Colonic mucosa (tissue), 4 donors: ENCODE measurements at regions not wholly inside any gene's neighbourhood (a gene's known extent, or its start where the extent isn't known, plus 50 kb on each side); places are given as distances from the start of the nearest gene placed in this dataset.

Experiments
- DNase-seq: peaks from one replicate; pipeline ENCODE4 v3.0.0-alpha.2; 2020
- H3K27ac ChIP-seq: fragments of 200-600 bp; one replicate; pipeline ENCODE4 v1.8.0; 2021
- H3K27me3 ChIP-seq: fragments of 200-600 bp; one replicate; pipeline ENCODE4 v1.8.0; 2021
- H3K36me3 ChIP-seq: fragments of 200-600 bp; one replicate; pipeline ENCODE4 v1.8.0; 2021
- H3K4me1 ChIP-seq: fragments of 200-600 bp; one replicate; pipeline ENCODE4 v1.8.0; 2021; ENCODE audit warnings: mild to moderate bottlenecking
- H3K4me3 ChIP-seq: fragments of 200-600 bp; one replicate; pipeline ENCODE4 v1.8.0; 2021
- H3K9ac ChIP-seq, 2 donors: one replicate each; pipeline ENCODE4 v1.7.0; 2013; ENCODE audit warnings: control low read depth in 2 of 2, low read depth in 2 of 2, low read length in 2 of 2
- H3K9me3 ChIP-seq: fragments of 200-600 bp; one replicate; pipeline ENCODE4 v1.8.0; 2021
- CTCF ChIP-seq: fragments of 200-600 bp; IDR thresholded peaks from one replicate; pipeline ENCODE4 v1.8.0; 2022; ENCODE audit warnings: antibody characterized with exemption, mild to moderate bottlenecking
- intact Hi-C: fragments of 100-400 bp; cut with DNase I; formaldehyde crosslinking; loops from one replicate; pipeline ENCODE4 v1.14.1; 2022
- donor health status: healthy.
- donor health status: DM: no; HTN: no; CAD: no.
- donor health status: DM: no; HTN: no; CAD: no.

- Histone ChIP-seq H3K36me3 (no peaks in the 10 kb centered on the region), H3K4me3 (no peak overlapping the region), H3K27ac (no peak overlapping the region), H3K27me3 (no peaks in the 10 kb centered on the region), H3K4me1 (no peaks in the 10 kb centered on the region), H3K9ac (no peak overlapping the region), H3K9me3 (no peaks in the 10 kb centered on the region)
- DNase-seq, result no peak
- intact Hi-C loops, result no loop called here
- TF ChIP-seq CTCF, result no peak
Observed at GRCh38 chr6:66396549-66396948, 689.5 kb upstream of the EYS start.

DNA sequence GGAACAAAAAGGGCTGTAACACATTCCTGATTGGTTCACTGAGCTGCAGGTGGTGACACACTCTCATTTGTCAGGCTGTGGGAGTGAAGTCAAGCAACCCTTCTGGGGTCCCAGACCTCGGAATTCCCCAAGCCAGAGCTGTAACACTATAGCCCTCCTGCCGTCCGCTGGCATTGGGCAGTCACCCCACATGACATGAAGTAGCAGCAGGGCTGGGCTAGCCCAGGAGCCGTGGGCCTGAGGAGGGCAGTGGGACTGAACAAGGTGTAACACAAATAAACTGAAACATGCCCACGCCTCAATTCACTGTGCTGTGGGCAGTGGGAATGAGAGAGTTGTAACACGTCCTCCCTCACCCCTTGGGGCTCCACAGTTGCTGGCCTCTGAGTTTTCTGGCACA is 689.1 kb upstream of the EYS start:
- no peaks in the 10 kb centered on the region for H3K4me1 ChIP-seq
- no peak overlapping the region for H3K9ac ChIP-seq
- no peaks in the 10 kb centered on the region for H3K36me3 ChIP-seq
- no peak for TF ChIP-seq CTCF
- H3K27ac ChIP-seq, result no peak overlapping the region
- intact Hi-C loops, result no loop called here
- no peak for DNase-seq
- no peak overlapping the region for H3K4me3 ChIP-seq
- H3K9me3 ChIP-seq, result no peaks in the 10 kb centered on the region
- no peaks in the 10 kb centered on the region for H3K27me3 ChIP-seq

DNA sequence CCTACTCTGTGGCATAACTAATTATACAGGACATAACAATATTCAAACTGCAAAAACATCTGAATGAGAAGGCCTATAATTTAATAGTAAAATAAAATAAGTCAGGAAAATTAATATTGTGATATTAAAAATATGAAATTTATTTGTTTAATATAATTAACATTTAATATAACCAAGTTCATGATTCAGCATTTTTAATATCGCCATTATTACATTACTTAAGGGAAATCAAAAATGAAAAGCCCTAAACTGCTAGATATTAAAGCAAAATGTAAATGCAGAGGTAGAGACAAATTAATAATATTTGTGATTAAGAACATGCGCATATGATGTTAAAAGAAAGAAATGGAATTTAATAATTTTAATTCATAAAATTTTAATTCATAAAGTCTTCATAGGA is 683.4 kb upstream of the EYS start:
- Histone ChIP-seq H3K4me3 (no peak overlapping the region), H3K9me3 (no peaks in the 10 kb centered on the region), H3K4me1 (no peaks in the 10 kb centered on the region), H3K27me3 (no peaks in the 10 kb centered on the region), H3K36me3 (no peaks in the 10 kb centered on the region), H3K9ac (no peak overlapping the region), H3K27ac (no peak overlapping the region)
- no peak for TF ChIP-seq CTCF
- intact Hi-C loops, result no loop called here
- no peak for DNase-seq

GRCh38 chr6:66376001-66376400 is 669.0 kb upstream of the EYS start:
- H3K9ac ChIP-seq, result no peak overlapping the region
- TF ChIP-seq CTCF, result no peak
- no peaks in the 10 kb centered on the region for H3K36me3 ChIP-seq
- H3K27me3 ChIP-seq, result no peaks in the 10 kb centered on the region
- intact Hi-C loops, result no loop called here
- H3K4me1 ChIP-seq, result no peaks in the 10 kb centered on the region
- H3K9me3 ChIP-seq, result no peaks in the 10 kb centered on the region
- no peak for DNase-seq
- H3K27ac ChIP-seq, result no peak overlapping the region
- H3K4me3 ChIP-seq, result no peak overlapping the region

DNA sequence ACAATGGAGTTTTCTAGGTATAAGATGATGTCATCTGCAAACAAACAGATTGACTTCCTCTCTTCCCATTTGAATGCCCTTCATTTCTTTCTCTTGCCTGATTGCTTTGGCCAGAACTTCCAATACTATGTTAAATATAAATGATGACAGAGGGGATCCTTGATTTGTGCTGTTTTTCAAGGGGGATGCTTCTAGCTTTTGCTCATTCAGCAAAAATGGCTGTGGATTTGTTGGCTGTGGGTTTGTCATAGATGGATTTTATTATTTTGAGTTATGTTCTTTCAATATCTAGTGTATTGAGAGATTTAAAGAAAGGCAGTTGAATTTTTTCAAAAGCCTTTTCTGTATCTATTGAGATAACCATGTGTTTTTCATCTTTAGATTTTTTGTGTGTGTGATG is 662.4 kb upstream of the EYS start:
- no peak for TF ChIP-seq CTCF
- Histone ChIP-seq H3K9ac (no peak overlapping the region), H3K36me3 (no peaks in the 10 kb centered on the region), H3K4me3 (no peak overlapping the region), H3K27me3 (no peaks in the 10 kb centered on the region), H3K4me1 (no peaks in the 10 kb centered on the region), H3K9me3 (no peaks in the 10 kb centered on the region), H3K27ac (no peak overlapping the region)
- intact Hi-C loops, result no loop called here
- no peak for DNase-seq

GRCh38 chr6:66362888-66363287 is 655.9 kb upstream of the EYS start:
- no peak for TF ChIP-seq CTCF
- H3K9me3 ChIP-seq, result no peaks in the 10 kb centered on the region
- H3K36me3 ChIP-seq, result no peaks in the 10 kb centered on the region
- H3K27me3 ChIP-seq, result no peaks in the 10 kb centered on the region
- no peaks in the 10 kb centered on the region for H3K4me1 ChIP-seq
- intact Hi-C loops, result no loop called here
- H3K9ac ChIP-seq, result no peak overlapping the region
- DNase-seq, result no peak
- no peak overlapping the region for H3K27ac ChIP-seq
- no peak overlapping the region for H3K4me3 ChIP-seq
